Endothelial cell of umbilical vein (primary cell): ENCODE measurements at regions not wholly inside any gene's neighbourhood (a gene's known extent, or its start where the extent isn't known, plus 50 kb on each side); places are given as distances from the start of the nearest gene placed in this dataset.

ENCODE experiments used
- BruUV-seq: library from RNA; stranded (reverse); fragments of 400-500 nt; replicated peaks from 2 replicates; lab custom pipeline; 2021; lab: Mats Ljungman, UMichigan
- CTCF ChIA-PET: fragments of 300-600, 350-600 bp; sonication (Branson Sonifier 250); formaldehyde crosslinking; loops from one replicate; lab custom pipeline; 2021; ENCODE audit warnings: antibody characterized with exemption, inconsistent platforms; lab: Charles Lee
- POLR2A ChIA-PET: fragments of 300-600, 350-600 bp; sonication (Branson Sonifier 250); formaldehyde crosslinking; loops from one replicate; lab custom pipeline; 2021; ENCODE audit warnings: antibody characterized with exemption, inconsistent platforms; lab: Charles Lee
- DNase-seq: peaks from one replicate; pipeline ENCODE4 v3.0.0-alpha.2; 2011; ENCODE audit warnings: low read depth, low spot score
- FAIRE-seq: peaks from 2 replicates; lab custom pipeline; 2011; peaks lifted over from hg19 to GRCh38; lab: Jason Lieb, UNC
- H2AFZ ChIP-seq: 2 replicates; pipeline ENCODE4 v1.6.0; 2012; ENCODE audit warnings: low read depth, low read length, control low read depth, inconsistent platforms
- H3K27ac ChIP-seq: 2 replicates; pipeline ENCODE4 v1.5.1; 2011; ENCODE audit warnings: low read depth, mild to moderate bottlenecking, control low read depth, low read length, moderate library complexity; ENCODE audit not compliant: insufficient read depth
- H3K27me3 ChIP-seq, 2 experiments: 2 replicates each; pipeline versions ENCODE4 v1.6.0 to v1.6.1; 2011; ENCODE audit warnings: low read length in 2 of 2, mixed read lengths in 1 of 2; ENCODE audit not compliant: control insufficient read depth in 2 of 2, insufficient read depth in 2 of 2
- H3K36me3 ChIP-seq, 2 experiments: 2 replicates in 1 of 2; 3 replicates in 1 of 2; pipeline ENCODE4 v1.5.1; 2011; ENCODE audit warnings: low read length in 2 of 2, mild to moderate bottlenecking in 1 of 2, moderate library complexity in 1 of 2; ENCODE audit not compliant: control insufficient read depth in 2 of 2, insufficient read depth in 2 of 2; ENCODE audit errors: extremely low read depth in 1 of 2
- H3K4me1 ChIP-seq: 3 replicates; pipeline ENCODE4 v1.5.1; 2011; ENCODE audit warnings: mild to moderate bottlenecking, low read length; ENCODE audit not compliant: control insufficient read depth, insufficient read depth; ENCODE audit errors: extremely low read depth
- H3K4me2 ChIP-seq: 2 replicates; pipeline ENCODE4 v1.6.1; 2011; ENCODE audit warnings: low read length, control low read depth, mixed read lengths; ENCODE audit not compliant: insufficient read depth
- H3K4me3 ChIP-seq, 3 experiments: fragments of 200-600 bp in 1 of 3; sonication (generic), shearing (Covaris generic) in 1 of 3; replicated peaks in 1 of 3; 2 replicates each; pipeline ENCODE4 v1.5.1; 2011 to 2016; ENCODE audit warnings: control low read depth in 3 of 3, low read length in 3 of 3, mild to moderate bottlenecking in 2 of 3, inconsistent platforms in 1 of 3, low read depth in 1 of 3, moderate library complexity in 1 of 3; ENCODE audit not compliant: insufficient read depth in 1 of 3
- H3K79me2 ChIP-seq: 2 replicates; pipeline ENCODE4 v1.6.0; 2012; ENCODE audit warnings: low read length, inconsistent platforms; ENCODE audit not compliant: control insufficient read depth, insufficient read depth
- H3K9ac ChIP-seq: replicated peaks from 2 replicates; pipeline ENCODE3; 2011; ENCODE audit warnings: low read length, control low read depth; ENCODE audit not compliant: insufficient read depth; ENCODE audit errors: extremely low read depth
- H3K9me1 ChIP-seq: replicated peaks from 3 replicates; pipeline ENCODE4 v1.6.0; 2011; ENCODE audit warnings: mild to moderate bottlenecking, low read length; ENCODE audit not compliant: control insufficient read depth, insufficient read depth; ENCODE audit errors: extremely low read depth
- H3K9me3 ChIP-seq: replicated peaks from 2 replicates; pipeline ENCODE4 v1.5.1; 2012; ENCODE audit warnings: low read length, inconsistent platforms; ENCODE audit not compliant: control insufficient read depth, insufficient read depth
- H4K20me1 ChIP-seq: replicated peaks from 2 replicates; pipeline ENCODE3; 2011; ENCODE audit warnings: mild to moderate bottlenecking, low read length; ENCODE audit not compliant: control insufficient read depth, insufficient read depth; ENCODE audit errors: extremely low read depth
- CTCF ChIP-seq, 2 donors: IDR thresholded peaks; 1 replicate in 1 of 2; 2 replicates in 1 of 2; pipeline ENCODE4 v1.5.1; 2011; ENCODE audit warnings: low read length in 2 of 2, mild to moderate bottlenecking in 2 of 2, moderate library complexity in 2 of 2, control low read depth in 1 of 2, inconsistent platforms in 1 of 2, low read depth in 1 of 2; ENCODE audit not compliant: insufficient read depth in 1 of 2; ENCODE audit errors: extremely low read depth in 1 of 2
- EZH2 ChIP-seq: IDR thresholded peaks from 2 replicates; pipeline ENCODE4 v1.6.1; 2012; ENCODE audit warnings: borderline replicate concordance, low read depth, mild to moderate bottlenecking, moderate library complexity, low read length, inconsistent platforms; ENCODE audit not compliant: severe bottlenecking
- FOS ChIP-seq: IDR thresholded peaks from 2 replicates; pipeline ENCODE4 v1.6.1; 2011; ENCODE audit warnings: mild to moderate bottlenecking, low read length, moderate library complexity, borderline replicate concordance; ENCODE audit not compliant: insufficient read depth
- GATA2 ChIP-seq: IDR thresholded peaks from 2 replicates; pipeline ENCODE4 v1.7.0; 2011; ENCODE audit warnings: low read depth, mild to moderate bottlenecking, moderate library complexity, mixed read lengths, low read length; ENCODE audit not compliant: insufficient read length, insufficient read depth
- JUN ChIP-seq: IDR thresholded peaks from 2 replicates; pipeline ENCODE4 v1.6.1; 2011; ENCODE audit warnings: borderline replicate concordance, low read depth; ENCODE audit not compliant: insufficient read length, insufficient read depth
- MAX ChIP-seq: IDR thresholded peaks from 2 replicates; pipeline ENCODE4 v1.6.1; 2011; ENCODE audit not compliant: insufficient read depth, insufficient read length
- MYC ChIP-seq: IDR thresholded peaks from one replicate; pipeline ENCODE4 v1.6.1; 2011; ENCODE audit warnings: mild to moderate bottlenecking, low read depth, low read length
- POLR2A ChIP-seq: IDR thresholded peaks from 2 replicates; pipeline ENCODE4 v1.6.1; 2012; ENCODE audit warnings: low read depth, mild to moderate bottlenecking, control low read depth, low read length
- POLR2AphosphoS5 ChIP-seq: IDR thresholded peaks from 2 replicates; pipeline ENCODE4 v1.6.1; 2012; ENCODE audit warnings: low read depth, mild to moderate bottlenecking, control low read depth, low read length, moderate library complexity; ENCODE audit not compliant: insufficient read depth
- dilution Hi-C: fragments of 300-500 bp; cut with MboI; formaldehyde crosslinking; loops from one replicate; pipeline ENCODE4 v1.15.0; 2019; ENCODE audit warnings: low sequenced_read_pairs; ENCODE audit not compliant: extremely low pct_ligation_motif_present
- intact Hi-C: fragments of 100-400 bp; cut with micrococcal nuclease; formaldehyde crosslinking; loops from one replicate; pipeline ENCODE4 v1.10.0; 2022

- ChIA-PET POLR2A (no interaction called here), CTCF (no interaction called here)
- Histone ChIP-seq H4K20me1 (no peaks in the 10 kb centered on the region), H3K4me1 (no peaks in the 10 kb centered on the region), H3K9ac (no peak overlapping the region), H3K27me3 (no peaks in the 10 kb centered on the region), H2AFZ (no peak overlapping the region), H3K79me2 (no peaks in the 10 kb centered on the region), H3K4me3 (no peak overlapping the region), H3K4me2 (no peak overlapping the region), H3K9me1 (no peaks in the 10 kb centered on the region), H3K27ac (no peak overlapping the region), H3K9me3 (no peaks in the 10 kb centered on the region), H3K36me3 (no peaks in the 10 kb centered on the region)
- intact Hi-C loops (no loop called here), dilution Hi-C loops (no loop called here)
- no peak for TF ChIP-seq MAX
- no peak for TF ChIP-seq EZH2
- no peak for TF ChIP-seq POLR2AphosphoS5
- TF ChIP-seq MYC: no peak
- TF ChIP-seq JUN: no peak
- TF ChIP-seq POLR2A: no peak
- no peak for TF ChIP-seq FOS
- TF ChIP-seq GATA2: no peak
- no peak for TF ChIP-seq CTCF (IDR thresholded peaks at IDR 0.05; ENCODE audit: extremely low read depth in 1 of 2, insufficient read depth in 1 of 2, low read depth in 1 of 2, low read length in 2 of 2)
- no peak for DNase-seq
- no peak for FAIRE-seq
- no TSS peak for BruUV-seq
Observed at GRCh38 chr6:140594806-140595128, 1220.3 kb upstream of the CITED2 start.
